HG03354 (cell line): ENCODE measurements at regions not wholly inside any gene's neighbourhood (a gene's known extent, or its start where the extent isn't known, plus 50 kb on each side); places are given as distances from the start of the nearest gene placed in this dataset.

Experiments
- ATAC-seq: cut with Tn5 transposase; IDR thresholded peaks from one replicate; pipeline ENCODE4 v1.9.1; 2021; ENCODE audit warnings: mild to moderate bottlenecking; ENCODE audit not compliant: unreplicated experiment, poor library complexity, severe bottlenecking

DNA sequence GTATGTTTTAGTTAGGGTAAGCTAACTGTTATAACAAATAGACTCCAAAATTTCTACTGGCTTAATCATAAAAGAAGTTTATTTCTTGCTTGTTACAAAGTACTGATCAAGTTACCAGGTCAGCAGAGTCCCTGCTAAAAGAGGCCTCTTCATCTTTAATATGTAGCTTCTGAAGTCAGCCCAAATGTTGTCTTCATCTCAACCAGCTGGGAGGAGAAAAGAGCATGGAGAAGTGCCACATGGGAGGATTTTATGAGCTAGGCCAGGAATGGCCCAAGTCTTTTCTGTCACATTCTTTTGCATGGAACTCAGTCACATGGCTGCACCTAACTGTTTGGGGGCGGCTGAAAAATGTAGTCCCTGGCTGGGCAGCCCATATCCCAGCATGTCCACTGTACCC, 63.2 kb upstream of the APOBEC4 start:
- no peak for ATAC-seq

DNA sequence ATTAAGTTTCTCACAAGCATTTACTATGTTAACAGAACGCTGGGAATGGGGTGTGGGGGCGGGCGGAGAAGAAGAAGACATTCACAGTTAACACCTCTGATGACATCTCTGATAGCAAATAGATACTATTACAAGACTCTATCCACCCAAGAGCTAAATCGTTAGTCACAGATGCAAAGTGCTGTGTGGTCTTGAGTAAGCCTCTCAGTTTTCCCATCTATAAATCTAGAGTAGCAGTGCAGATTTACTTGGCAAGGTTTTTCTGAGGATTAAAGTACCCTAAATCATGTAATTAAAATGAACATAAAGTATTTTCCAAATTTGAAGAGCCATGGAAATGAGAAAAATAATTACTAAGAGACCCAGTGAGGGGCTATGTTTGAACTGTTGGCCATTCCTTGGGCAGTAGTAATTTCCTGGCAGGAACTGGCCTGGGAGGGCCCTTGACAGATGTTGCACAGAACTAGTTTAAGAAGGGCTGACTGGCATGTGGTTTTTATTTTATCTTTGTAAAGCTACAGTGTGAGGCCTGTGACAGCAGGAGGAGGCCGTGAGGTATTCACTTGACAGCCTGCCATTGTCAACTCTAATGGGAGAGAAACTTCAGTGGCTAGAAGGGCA, 58.7 kb upstream of the APOBEC4 start:
- ATAC-seq: no peak

DNA sequence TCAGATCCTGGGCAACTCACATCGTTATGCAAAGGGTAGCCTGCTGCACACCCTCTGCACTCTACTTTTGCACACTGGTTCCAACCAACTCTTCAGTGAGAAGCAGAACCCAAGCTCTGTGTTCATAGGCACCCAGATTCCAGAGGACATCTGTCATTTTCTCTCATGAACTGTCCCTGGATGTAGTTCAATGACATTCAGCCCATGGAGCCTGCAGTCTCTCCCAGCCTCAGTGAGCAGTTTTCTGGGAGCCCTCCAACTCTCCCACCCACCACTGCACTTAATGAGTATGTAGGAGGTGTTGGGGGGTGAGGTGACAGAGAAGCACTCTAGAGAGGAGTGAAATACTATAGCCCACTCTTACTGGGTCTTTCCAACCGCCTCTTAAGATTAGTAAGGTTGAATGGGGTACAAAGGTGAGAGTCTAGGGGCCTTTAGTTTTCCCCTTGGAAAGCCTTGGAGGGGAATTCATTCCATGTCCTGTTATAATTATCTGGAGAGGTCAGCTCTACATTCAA, 58.1 kb upstream of the APOBEC4 start:
- ATAC-seq: no peak

DNA sequence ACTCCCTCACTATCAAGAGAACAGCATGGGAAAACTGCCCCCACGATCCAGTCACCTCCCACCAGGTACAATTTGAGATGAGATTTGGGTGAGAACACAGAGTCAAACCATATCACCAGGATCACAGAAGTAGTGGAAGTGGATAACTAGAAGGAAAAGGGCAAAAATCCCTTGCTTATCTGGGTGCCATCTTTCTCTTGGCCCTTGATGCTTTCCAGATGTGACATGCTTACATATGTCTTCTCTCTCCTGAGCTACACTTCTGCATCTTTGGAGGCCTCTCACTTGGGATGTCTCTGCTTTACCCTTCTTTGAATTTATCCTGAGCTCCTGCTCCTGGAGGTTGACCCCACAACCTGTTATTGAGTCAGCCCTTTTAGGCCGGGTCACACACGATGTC, 57.6 kb upstream of the APOBEC4 start:
- no peak for ATAC-seq

DNA sequence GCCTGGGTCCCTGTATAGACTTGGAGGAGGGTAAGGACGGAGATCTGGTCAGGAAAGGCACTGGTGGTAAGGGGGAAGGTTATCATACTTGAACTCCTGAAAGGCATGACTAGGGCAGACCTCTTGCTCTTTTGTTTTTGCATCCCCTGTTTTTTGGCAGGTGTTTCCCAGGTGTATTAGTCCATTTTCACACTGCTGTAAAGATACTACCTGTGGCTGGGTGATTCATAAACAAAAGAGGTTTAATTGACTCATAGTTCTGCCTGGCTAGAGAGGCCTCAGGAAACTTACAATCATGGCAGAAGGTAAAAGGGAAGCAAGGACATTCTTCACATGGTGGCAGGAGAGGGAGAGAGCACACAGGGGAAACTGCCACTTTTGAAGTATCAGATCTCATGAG, 57.2 kb upstream of the APOBEC4 start:
- ATAC-seq: no peak

DNA sequence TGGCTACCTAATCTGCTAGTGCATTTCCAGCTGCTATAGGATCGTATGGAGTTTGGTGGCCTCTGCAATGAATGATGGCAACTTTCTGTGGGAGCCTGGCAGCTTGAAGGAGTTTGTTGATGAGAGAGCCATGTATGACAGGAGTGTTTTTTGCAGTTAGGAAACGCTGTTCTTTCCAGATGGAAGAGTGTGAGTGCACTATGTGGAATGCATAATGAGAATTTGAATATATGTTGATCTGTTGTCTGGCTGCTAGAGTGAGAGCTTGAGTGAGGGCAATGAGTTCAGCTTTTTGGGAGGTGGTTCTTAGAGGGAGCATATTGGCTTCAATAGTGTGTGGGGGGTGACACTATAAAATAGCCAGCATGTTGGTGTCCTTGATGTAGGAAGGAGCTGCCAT, 51.0 kb upstream of the APOBEC4 start:
- no peak for ATAC-seq
